K562 (cell line): ENCODE measurements at regions not wholly inside any gene's neighbourhood (a gene's known extent, or its start where the extent isn't known, plus 50 kb on each side); places are given as distances from the start of the nearest gene placed in this dataset.

ENCODE experiments used
- ESRRA ChIP-seq: fragments of 450-650 bp; IDR thresholded peaks from 2 replicates; pipeline ENCODE4 v1.6.1; 2014; ENCODE audit warnings: low read depth, mild to moderate bottlenecking, moderate library complexity, borderline replicate concordance
- GTF2A2 ChIP-seq: IDR thresholded peaks from 2 replicates; pipeline ENCODE4 v1.6.1; 2016; ENCODE audit warnings: mild to moderate bottlenecking, missing genetic modification characterization, missing compliant biosample characterization
- IRF9 ChIP-seq: fragments of 450-650 bp; IDR thresholded peaks from 2 replicates; pipeline ENCODE4 v1.6.1; 2016; ENCODE audit warnings: missing biosample characterization, missing genetic modification characterization
- NR2C1 ChIP-seq, 2 experiments: fragments of 450-650 bp; IDR thresholded peaks; 2 replicates each; pipeline ENCODE4 v1.6.1; 2017; ENCODE audit warnings: mild to moderate bottlenecking in 2 of 2, antibody characterized with exemption in 1 of 2, inconsistent platforms in 1 of 2, missing compliant biosample characterization in 1 of 2, missing genetic modification characterization in 1 of 2
- SMAD4 ChIP-seq: fragments of 250-450 bp; sonication (Bioruptor Pico); conservative IDR thresholded peaks from 2 replicates; pipeline ENCODE4 v1.8.0; 2021; ENCODE audit warnings: inconsistent platforms, mild to moderate bottlenecking, moderate library complexity
- ZNF212 ChIP-seq: fragments of 450-650 bp; formaldehyde crosslinking; IDR thresholded peaks from 2 replicates; pipeline ENCODE4 v1.4.0; 2020; ENCODE audit warnings: mild to moderate bottlenecking
- ZNF239 ChIP-seq: fragments of 250-450 bp; sonication (Bioruptor Pico); IDR thresholded peaks from 2 replicates; pipeline ENCODE4 v1.4.0; 2020; ENCODE audit warnings: mild to moderate bottlenecking
- ZNF395 ChIP-seq: fragments of 200-800 bp; sonication (Bioruptor generic); IDR thresholded peaks from 2 replicates; pipeline ENCODE4 v1.6.1; 2017; ENCODE audit warnings: missing genetic modification characterization, missing compliant biosample characterization
- ZNF583 ChIP-seq: fragments of 250-450 bp; sonication (Bioruptor Pico); IDR thresholded peaks from 2 replicates; pipeline ENCODE4 v1.4.0; 2020
- ZNF589 ChIP-seq: fragments of 200-800 bp; sonication (Bioruptor generic); IDR thresholded peaks from 2 replicates; pipeline ENCODE4 v1.6.1; 2016; ENCODE audit warnings: low read depth, missing genetic modification characterization, missing compliant biosample characterization
- TF ChIP-seq, protein P1 (sequence below), 3 experiments: fragments of 200-800 bp in 1 of 3; sonication (Bioruptor generic) in 1 of 3; sonication (generic) in 1 of 3; formaldehyde crosslinking in 1 of 3; IDR thresholded peaks; 2 replicates each; pipeline versions ENCODE4 v1.6.1 to v1.8.0; 2016 to 2022; ENCODE audit warnings: mild to moderate bottlenecking in 2 of 3, missing compliant biosample characterization in 2 of 3, missing genetic modification characterization in 2 of 3, missing genetic modification reagents in 1 of 3
- TF ChIP-seq, protein P2 (sequence below): fragments of 250-450 bp; sonication (Bioruptor Pico); IDR thresholded peaks from 2 replicates; pipeline ENCODE4 v1.4.0; 2020; ENCODE audit warnings: mild to moderate bottlenecking, moderate library complexity

DNA sequence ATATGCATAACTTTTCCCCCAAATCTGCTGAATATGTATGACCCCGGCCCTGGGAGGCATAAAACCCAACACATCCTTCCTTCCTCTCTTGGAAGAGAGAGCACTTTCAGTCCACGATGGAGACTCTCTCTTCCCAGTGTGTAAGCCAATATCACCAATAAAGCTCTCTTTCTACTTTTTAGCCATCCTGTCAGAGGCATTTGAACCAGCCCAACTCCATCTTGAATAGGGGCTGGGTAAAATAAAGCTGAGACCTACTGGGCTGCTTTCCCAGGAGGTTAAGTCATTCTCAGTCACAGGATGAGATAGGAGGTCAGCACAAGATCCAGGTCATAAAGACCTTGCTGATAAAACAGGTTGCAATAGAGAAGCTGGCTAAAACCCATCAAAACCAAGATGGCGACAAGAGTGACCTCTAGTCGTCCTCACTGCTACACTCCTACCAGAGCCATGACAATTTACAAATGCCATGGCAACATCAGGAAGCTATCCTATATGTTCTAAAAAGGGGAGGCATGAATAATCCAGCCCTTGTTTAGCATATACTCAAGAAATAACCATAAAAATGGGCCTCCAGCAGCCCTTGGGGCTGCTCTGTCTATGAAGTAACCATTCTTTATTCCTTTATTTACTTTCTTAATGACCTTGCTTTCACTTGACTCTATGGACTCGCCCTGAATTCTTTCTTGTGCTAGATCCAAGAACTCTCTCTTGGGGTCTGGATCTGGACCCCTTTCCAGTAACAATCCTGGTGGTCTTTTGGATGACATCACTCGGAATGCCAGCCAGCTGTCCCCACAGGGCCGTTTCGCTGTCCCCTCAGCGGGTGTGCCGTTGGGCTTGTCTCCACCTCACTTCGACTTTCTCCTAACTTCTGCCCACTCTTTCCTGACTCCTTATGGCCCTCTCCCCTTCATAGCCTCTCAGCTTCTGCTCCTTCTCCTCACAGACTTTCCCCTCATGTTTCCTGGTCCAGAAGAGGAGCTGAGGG, 53.4 kb upstream of the NKD1 start (continued):
- TF ChIP-seq, protein P1, sequence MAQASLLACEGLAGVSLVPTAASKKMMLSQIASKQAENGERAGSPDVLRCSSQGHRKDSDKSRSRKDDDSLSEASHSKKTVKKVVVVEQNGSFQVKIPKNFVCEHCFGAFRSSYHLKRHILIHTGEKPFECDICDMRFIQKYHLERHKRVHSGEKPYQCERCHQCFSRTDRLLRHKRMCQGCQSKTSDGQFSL (CRISPR knock-in tag; IDR thresholded peaks at IDR 0.05), result no peak
- TF ChIP-seq, protein P1 (tag; IDR thresholded peaks at IDR 0.05), result peak in 1 of 2 experiments; percentile 92; a peak in 2 of 4 replicates
- TF ChIP-seq NR2C1 (IDR thresholded peaks at IDR 0.05), result no peak
- TF ChIP-seq NR2C1 (tag; IDR thresholded peaks at IDR 0.05), result 0 out of 2 replicates have a peak, but pooled peaks have one; percentile 18
- TF ChIP-seq GTF2A2 (tag), result peak; percentile 88
- TF ChIP-seq ZNF589, result peak; percentile 91
- 0 out of 2 replicates have a peak, but pooled peaks have one; percentile 27 for TF ChIP-seq IRF9 (tag)
- TF ChIP-seq SMAD4 (CRISPR knock-in tag), result 0 out of 2 replicates have a peak, but pooled peaks have one; percentile 35
- TF ChIP-seq ESRRA, result peak; percentile 34; the same call in 1 of the 2 replicates
- 0 out of 2 replicates have a peak, but pooled peaks have one; percentile 52 for TF ChIP-seq ZNF395
- TF ChIP-seq, protein P2, sequence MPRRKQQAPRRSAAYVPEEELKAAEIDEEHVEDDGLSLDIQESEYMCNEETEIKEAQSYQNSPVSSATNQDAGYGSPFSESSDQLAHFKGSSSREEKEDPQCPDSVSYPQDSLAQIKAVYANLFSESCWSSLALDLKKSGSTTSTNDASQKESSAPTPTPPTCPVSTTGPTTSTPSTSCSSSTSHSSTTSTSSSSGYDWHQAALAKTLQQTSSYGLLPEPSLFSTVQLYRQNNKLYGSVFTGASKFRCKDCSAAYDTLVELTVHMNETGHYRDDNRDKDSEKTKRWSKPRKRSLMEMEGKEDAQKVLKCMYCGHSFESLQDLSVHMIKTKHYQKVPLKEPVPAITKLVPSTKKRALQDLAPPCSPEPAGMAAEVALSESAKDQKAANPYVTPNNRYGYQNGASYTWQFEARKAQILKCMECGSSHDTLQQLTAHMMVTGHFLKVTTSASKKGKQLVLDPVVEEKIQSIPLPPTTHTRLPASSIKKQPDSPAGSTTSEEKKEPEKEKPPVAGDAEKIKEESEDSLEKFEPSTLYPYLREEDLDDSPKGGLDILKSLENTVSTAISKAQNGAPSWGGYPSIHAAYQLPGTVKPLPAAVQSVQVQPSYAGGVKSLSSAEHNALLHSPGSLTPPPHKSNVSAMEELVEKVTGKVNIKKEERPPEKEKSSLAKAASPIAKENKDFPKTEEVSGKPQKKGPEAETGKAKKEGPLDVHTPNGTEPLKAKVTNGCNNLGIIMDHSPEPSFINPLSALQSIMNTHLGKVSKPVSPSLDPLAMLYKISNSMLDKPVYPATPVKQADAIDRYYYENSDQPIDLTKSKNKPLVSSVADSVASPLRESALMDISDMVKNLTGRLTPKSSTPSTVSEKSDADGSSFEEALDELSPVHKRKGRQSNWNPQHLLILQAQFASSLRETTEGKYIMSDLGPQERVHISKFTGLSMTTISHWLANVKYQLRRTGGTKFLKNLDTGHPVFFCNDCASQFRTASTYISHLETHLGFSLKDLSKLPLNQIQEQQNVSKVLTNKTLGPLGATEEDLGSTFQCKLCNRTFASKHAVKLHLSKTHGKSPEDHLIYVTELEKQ (CRISPR knock-in tag), result peak; percentile 60; the same call in 1 of the 2 replicates
- TF ChIP-seq ZNF212 (CRISPR knock-in tag), result no peak
- TF ChIP-seq ZNF239 (CRISPR knock-in tag), result 0 out of 2 replicates have a peak, but pooled peaks have one; percentile 22
- TF ChIP-seq ZNF583 (CRISPR knock-in tag), result peak; percentile 84; the same call in 1 of the 2 replicates
